ENCODE measurements at regions not wholly inside any gene's neighbourhood (a gene's known extent, or its start where the extent isn't known, plus 50 kb on each side); places are given as distances from the start of the nearest gene placed in this dataset.

DNA sequence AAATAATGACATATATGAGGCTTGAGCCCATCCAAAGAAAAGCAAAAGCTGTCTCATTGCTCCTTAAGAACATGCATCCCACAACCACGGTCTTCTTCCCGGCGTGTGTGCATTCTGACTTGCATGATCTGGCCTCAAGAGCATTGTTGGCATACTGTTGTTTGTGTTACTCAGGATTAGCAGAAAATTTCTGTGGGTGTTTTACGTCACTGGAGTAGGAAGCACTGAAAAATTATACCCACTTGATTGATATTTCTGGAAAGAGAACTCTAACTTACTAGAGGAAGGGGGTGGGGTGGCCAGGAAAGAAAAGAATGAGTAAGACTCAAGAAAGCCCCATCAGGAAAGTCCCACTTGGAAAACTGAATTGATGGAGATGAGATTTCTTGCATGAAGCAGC, 326.2 kb upstream of the PRDM1 start:
- Histone ChIP-seq H3K4me1 (peaks cover 26% of the 10 kb centered on the region), H3K36me3 (replicated peaks in 1 of 2; ENCODE audit: insufficient read depth in 1 of 2, low read depth in 2 of 2) (no peaks in the 10 kb centered on the region), H3K9me3 (no peaks in the 10 kb centered on the region), H3K27ac (no peak overlapping the region), H3K27me3 (no peaks in the 10 kb centered on the region), H3K4me3 (no peak overlapping the region)
- no peak for DNase-seq
- TF ChIP-seq POLR2A (IDR thresholded peaks at IDR 0.05) = no peak
- TF ChIP-seq, protein P1, sequence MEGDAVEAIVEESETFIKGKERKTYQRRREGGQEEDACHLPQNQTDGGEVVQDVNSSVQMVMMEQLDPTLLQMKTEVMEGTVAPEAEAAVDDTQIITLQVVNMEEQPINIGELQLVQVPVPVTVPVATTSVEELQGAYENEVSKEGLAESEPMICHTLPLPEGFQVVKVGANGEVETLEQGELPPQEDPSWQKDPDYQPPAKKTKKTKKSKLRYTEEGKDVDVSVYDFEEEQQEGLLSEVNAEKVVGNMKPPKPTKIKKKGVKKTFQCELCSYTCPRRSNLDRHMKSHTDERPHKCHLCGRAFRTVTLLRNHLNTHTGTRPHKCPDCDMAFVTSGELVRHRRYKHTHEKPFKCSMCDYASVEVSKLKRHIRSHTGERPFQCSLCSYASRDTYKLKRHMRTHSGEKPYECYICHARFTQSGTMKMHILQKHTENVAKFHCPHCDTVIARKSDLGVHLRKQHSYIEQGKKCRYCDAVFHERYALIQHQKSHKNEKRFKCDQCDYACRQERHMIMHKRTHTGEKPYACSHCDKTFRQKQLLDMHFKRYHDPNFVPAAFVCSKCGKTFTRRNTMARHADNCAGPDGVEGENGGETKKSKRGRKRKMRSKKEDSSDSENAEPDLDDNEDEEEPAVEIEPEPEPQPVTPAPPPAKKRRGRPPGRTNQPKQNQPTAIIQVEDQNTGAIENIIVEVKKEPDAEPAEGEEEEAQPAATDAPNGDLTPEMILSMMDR (IDR thresholded peaks at IDR 0.05) = no peak
- intact Hi-C loops (cut with DNase I) = no loop called here
- ATAC-seq = no peak
- WGBS, 2 donors = 71 to 77% methylated on average over 4 of the region's 4 CpGs

DNA sequence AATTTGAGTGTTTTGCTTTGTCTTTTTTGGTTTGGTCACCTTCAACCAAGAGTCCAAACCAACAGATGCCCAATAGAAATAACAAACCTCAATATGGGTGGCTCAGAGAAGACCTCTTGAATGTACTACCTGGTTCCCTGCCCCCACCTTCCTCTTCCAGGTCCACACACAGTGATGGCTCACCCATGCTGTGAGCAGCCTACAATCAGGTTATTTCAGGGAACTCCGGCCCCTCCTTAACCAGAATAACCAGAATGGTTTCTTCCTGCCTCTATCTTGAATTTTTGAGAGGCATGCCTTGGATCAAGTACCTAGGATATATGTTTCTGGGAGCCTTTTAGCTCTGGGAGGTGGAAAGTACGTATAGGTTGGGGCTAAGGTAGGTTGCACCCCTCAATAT, 327.1 kb upstream of the PRDM1 start:
- DNase-seq = no peak
- intact Hi-C loops (cut with DNase I) = no loop called here
- H3K4me3 ChIP-seq = no peak overlapping the region
- peaks cover 26% of the 10 kb centered on the region for H3K4me1 ChIP-seq
- 81 to 94% methylated on average over 2 of the region's 2 CpGs for WGBS, 2 donors
- TF ChIP-seq, protein P1 (IDR thresholded peaks at IDR 0.05) = no peak
- TF ChIP-seq POLR2A (IDR thresholded peaks at IDR 0.05) = no peak
- H3K9me3 ChIP-seq = no peaks in the 10 kb centered on the region
- H3K27me3 ChIP-seq = no peaks in the 10 kb centered on the region
- no peak for ATAC-seq
- no peak overlapping the region for H3K27ac ChIP-seq
- H3K36me3 ChIP-seq (replicated peaks in 1 of 2; ENCODE audit: insufficient read depth in 1 of 2, low read depth in 2 of 2) = no peaks in the 10 kb centered on the region

DNA sequence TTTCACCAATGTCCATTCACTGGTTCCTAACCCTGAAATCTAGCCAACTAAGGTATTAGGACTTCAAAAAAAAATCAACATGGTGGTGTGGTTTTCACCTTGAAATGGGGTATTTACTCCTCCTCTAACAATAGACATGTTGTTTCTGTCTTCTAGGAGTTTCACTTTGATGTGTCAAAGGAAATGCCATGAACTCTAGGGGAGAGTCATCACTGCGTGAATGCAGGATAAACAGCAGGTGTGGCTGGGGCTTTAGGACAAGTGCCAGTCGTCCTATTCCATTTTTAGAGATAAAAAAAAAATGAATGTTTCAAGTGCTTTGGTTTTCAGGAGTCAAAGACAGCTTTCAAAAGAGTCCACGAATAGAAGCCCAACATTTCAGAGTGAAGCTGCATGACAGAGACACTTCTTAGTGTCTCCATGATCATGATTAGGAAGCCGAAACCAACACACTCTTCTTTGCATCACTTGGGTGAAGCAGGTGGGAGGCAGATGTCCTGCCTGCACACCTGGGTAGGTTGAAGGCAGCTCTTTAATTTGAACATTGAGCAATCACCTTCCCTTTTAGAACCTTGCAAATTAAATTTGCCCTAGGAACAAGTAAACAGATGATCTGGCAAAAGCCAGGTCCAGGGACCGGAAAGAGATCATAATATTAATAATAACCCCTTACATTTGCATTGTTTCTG, 328.5 kb upstream of the PRDM1 start:
- H3K36me3 ChIP-seq (replicated peaks in 1 of 2; ENCODE audit: insufficient read depth in 1 of 2, low read depth in 2 of 2) = no peaks in the 10 kb centered on the region
- ATAC-seq (no peak), DNase-seq (no peak)
- no peak overlapping the region for H3K4me3 ChIP-seq
- no peaks in the 10 kb centered on the region for H3K9me3 ChIP-seq
- no peak overlapping the region for H3K27ac ChIP-seq
- TF ChIP-seq, protein P1 (IDR thresholded peaks at IDR 0.05) = no peak
- no peak for TF ChIP-seq POLR2A (IDR thresholded peaks at IDR 0.05)
- intact Hi-C loops (cut with DNase I) = no loop called here
- H3K4me1 ChIP-seq = peaks cover 26% of the 10 kb centered on the region
- WGBS, 2 donors = 54 to 61% methylated on average over 5 of the region's 5 CpGs
- no peaks in the 10 kb centered on the region for H3K27me3 ChIP-seq

DNA sequence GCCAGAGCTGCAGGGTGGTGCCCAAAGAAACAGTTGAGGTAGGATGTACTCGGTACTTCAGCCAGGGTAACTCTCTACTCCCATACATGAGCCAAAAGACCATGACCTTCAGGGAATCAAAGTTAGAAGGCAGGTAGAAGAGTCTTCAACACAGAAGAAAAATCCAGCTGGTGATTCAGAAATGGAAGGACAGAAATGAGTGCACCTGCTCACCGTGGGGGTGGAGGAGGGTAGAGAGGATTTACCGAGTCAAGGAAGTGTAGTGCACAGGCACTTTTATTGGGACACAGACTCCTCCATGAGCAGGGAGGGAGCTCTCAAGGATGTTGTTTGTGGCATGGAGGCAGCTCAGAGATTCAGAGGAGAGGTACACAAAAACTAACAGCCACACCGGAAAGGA, 330.3 kb upstream of the PRDM1 start:
- Histone ChIP-seq H3K4me1 (peaks cover 15% of the 10 kb centered on the region), H3K36me3 (replicated peaks in 1 of 2; ENCODE audit: insufficient read depth in 1 of 2, low read depth in 2 of 2) (no peaks in the 10 kb centered on the region), H3K9me3 (no peaks in the 10 kb centered on the region), H3K27ac (no peak overlapping the region), H3K4me3 (no peak overlapping the region), H3K27me3 (no peaks in the 10 kb centered on the region)
- intact Hi-C loops (cut with DNase I) = no loop called here
- no peak for DNase-seq
- WGBS, 2 donors = 78 to 93% methylated on average over 4 of the region's 4 CpGs
- no peak for TF ChIP-seq POLR2A (IDR thresholded peaks at IDR 0.05)
- TF ChIP-seq, protein P1 (IDR thresholded peaks at IDR 0.05) = no peak
- ATAC-seq = no peak

DNA sequence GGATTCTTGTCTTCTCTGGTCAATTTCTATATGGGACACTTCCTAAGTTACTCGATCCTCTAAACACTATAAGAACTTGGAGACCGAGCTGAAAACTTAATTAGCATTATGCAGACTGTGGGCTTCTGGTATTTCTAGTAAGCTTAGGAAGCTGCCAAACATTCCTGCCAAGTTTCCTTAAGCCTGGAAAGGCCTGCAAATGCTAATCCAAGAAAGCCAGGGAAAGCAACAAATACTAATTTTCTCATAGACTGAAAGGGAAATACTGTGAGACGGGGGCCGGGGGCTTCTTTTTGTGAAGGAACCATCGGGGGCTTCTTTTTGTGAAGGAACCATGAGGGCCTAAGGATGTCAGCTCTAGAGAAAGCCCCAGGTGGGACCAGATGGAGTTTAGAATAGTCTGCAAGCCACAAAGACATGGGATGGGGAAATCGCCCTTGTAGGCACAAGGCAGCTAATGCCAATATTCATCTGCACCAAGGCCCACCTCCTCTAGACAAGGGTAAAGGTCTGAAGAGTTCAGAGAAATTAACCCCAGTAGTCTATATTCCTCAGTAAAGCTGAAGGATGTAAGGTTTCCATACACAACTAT, 332.4 kb upstream of the PRDM1 start:
- Histone ChIP-seq H3K27ac (no peak overlapping the region), H3K36me3 (replicated peaks in 1 of 2; ENCODE audit: insufficient read depth in 1 of 2, low read depth in 2 of 2) (no peaks in the 10 kb centered on the region), H3K4me3 (no peak overlapping the region), H3K9me3 (no peaks in the 10 kb centered on the region), H3K4me1 (no peaks in the 10 kb centered on the region), H3K27me3 (no peaks in the 10 kb centered on the region)
- WGBS, 2 donors = 56 to 58% methylated on average over 6 of the region's 6 CpGs
- ATAC-seq = no peak
- DNase-seq = no peak
- no peak for TF ChIP-seq POLR2A (IDR thresholded peaks at IDR 0.05)
- TF ChIP-seq, protein P1 (IDR thresholded peaks at IDR 0.05) = no peak
- intact Hi-C loops (cut with DNase I) = no loop called here

Data from body of pancreas (tissue), 4 donors.